Adrenal gland (tissue), 5 donors: ENCODE measurements at regions not wholly inside any gene's neighbourhood (a gene's known extent, or its start where the extent isn't known, plus 50 kb on each side); places are given as distances from the start of the nearest gene placed in this dataset.

ENCODE experiments used
- CTCF ChIP-seq, 6 experiments: fragments of 450-650 bp in 4 of 6; fragments of 200-600 bp in 2 of 6; sonication (generic) in 1 of 6; IDR thresholded peaks; 1 replicate in 5 of 6; 2 replicates in 1 of 6; pipeline versions ENCODE4 v1.5.1 to v1.8.0; 2016 to 2021; ENCODE audit warnings: antibody characterized with exemption in 6 of 6, mild to moderate bottlenecking in 2 of 6, moderate library complexity in 1 of 6
- POLR2A ChIP-seq, 2 donors: fragments of 450-650 bp; IDR thresholded peaks; one replicate each; pipeline ENCODE4 v1.6.1; 2017; ENCODE audit warnings: antibody characterized with exemption in 2 of 2, mild to moderate bottlenecking in 2 of 2, moderate library complexity in 1 of 2
- donor health status: DM: no; HTN: no; CAD: no.

DNA sequence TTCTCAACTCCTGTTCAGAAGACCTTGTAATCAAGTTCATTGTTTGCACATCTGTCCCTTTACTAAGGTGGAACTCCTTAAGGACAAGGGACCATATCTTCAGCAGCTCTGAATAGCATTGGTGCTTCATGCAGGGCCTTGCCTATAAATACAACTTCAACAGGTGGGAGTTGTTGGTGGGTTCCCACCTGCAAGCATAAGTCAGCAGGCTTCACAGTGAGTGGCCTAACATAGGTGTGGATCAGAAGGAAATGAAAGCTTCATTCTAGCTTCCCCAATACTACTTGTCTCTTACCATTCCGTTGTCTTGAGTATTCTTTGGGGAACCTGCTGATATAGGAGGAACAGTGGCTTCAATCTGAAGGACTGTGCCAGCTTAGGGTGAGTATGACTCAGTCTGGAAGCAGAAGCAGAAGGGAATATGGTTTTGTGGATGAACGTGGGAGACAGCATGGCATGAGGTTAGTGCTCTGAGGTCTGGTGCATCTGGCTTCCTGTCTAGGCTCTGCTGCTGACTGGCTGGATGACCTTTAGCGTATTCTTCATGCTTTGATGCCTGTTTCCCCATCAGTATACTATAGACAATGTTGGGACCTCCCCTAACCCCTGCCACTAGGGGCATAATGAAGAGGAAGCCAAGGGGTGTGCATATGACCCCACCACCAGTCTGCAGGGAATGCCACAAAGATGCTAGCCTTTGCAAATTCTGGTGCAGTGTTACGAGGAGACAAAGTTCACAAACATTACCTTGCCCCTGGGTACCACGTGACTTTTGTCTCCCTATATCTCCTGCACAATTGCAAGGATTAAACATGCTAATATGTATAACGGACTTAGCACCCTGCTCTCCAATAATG is 192.3 kb downstream of the PALM2AKAP2 start:
- TF ChIP-seq POLR2A (IDR thresholded peaks at IDR 0.05) (no peak), CTCF (IDR thresholded peaks at IDR 0.05) (no peak)
